ENCODE measurements at regions not wholly inside any gene's neighbourhood (a gene's known extent, or its start where the extent isn't known, plus 50 kb on each side); places are given as distances from the start of the nearest gene placed in this dataset.

- intact Hi-C loops (cut with DNase I) = no loop called here
- ATAC-seq (no peak), DNase-seq (no peak)
- Histone ChIP-seq H3K4me1 (ENCODE audit: control insufficient read depth, insufficient read depth, low read length) (no peaks in the 10 kb centered on the region), H3K27me3 (ENCODE audit: control insufficient read depth, insufficient read depth) (no peaks in the 10 kb centered on the region), H3K9me3 (ENCODE audit: control insufficient read depth, low read length) (no peaks in the 10 kb centered on the region), H3K27ac (ENCODE audit: low read length) (no peak overlapping the region), H3K4me3 (ENCODE audit: low read length) (no peak overlapping the region)
- WGBS = 74% methylated on average over 1 of the region's 1 CpG
Observed at GRCh38 chr6:105562027-105562426, 159.1 kb upstream of the PREP start.

GRCh38 chr6:105561486-105561885 is 158.6 kb upstream of the PREP start:
- no peak for ATAC-seq
- no peak for DNase-seq
- H3K4me3 ChIP-seq (ENCODE audit: low read length) = no peak overlapping the region
- H3K4me1 ChIP-seq (ENCODE audit: control insufficient read depth, insufficient read depth, low read length) = no peaks in the 10 kb centered on the region
- no peak overlapping the region for H3K27ac ChIP-seq (ENCODE audit: low read length)
- no peaks in the 10 kb centered on the region for H3K27me3 ChIP-seq (ENCODE audit: control insufficient read depth, insufficient read depth)
- intact Hi-C loops (cut with DNase I) = no loop called here
- H3K9me3 ChIP-seq (ENCODE audit: control insufficient read depth, low read length) = no peaks in the 10 kb centered on the region

- Histone ChIP-seq H3K27me3 (ENCODE audit: control insufficient read depth, insufficient read depth) (no peaks in the 10 kb centered on the region), H3K4me3 (ENCODE audit: low read length) (no peak overlapping the region), H3K9me3 (ENCODE audit: control insufficient read depth, low read length) (no peaks in the 10 kb centered on the region), H3K27ac (ENCODE audit: low read length) (no peak overlapping the region), H3K4me1 (ENCODE audit: control insufficient read depth, insufficient read depth, low read length) (no peaks in the 10 kb centered on the region)
- WGBS = 89% methylated on average over 2 of the region's 2 CpGs
- intact Hi-C loops (cut with DNase I) = no loop called here
- ATAC-seq (no peak), DNase-seq (no peak)
Observed at GRCh38 chr6:105560611-105561066, 157.8 kb upstream of the PREP start.

- no peak for ATAC-seq
- WGBS = 88% methylated on average over 4 of the region's 4 CpGs
Observed at GRCh38 chr6:105557291-105557690, 154.4 kb upstream of the PREP start.

GRCh38 chr6:105553171-105553570 is 150.3 kb upstream of the PREP start:
- no peak overlapping the region for H3K4me3 ChIP-seq (ENCODE audit: low read length)
- DNase-seq (no peak), ATAC-seq (peak in 1 of 2 donors; percentile 47)
- no peaks in the 10 kb centered on the region for H3K9me3 ChIP-seq (ENCODE audit: control insufficient read depth, low read length)
- 86% methylated on average over 6 of the region's 6 CpGs for WGBS
- intact Hi-C loops (cut with DNase I) = no loop called here
- no peak overlapping the region for H3K27ac ChIP-seq (ENCODE audit: low read length)
- no peaks in the 10 kb centered on the region for H3K27me3 ChIP-seq (ENCODE audit: control insufficient read depth, insufficient read depth)
- no peaks in the 10 kb centered on the region for H3K4me1 ChIP-seq (ENCODE audit: control insufficient read depth, insufficient read depth, low read length)

More at GRCh38 chr6:105557291-105557690, 154.4 kb upstream of the PREP start:
- Histone ChIP-seq H3K4me3 (ENCODE audit: low read length) (no peak overlapping the region), H3K27me3 (ENCODE audit: control insufficient read depth, insufficient read depth) (no peaks in the 10 kb centered on the region), H3K4me1 (ENCODE audit: control insufficient read depth, insufficient read depth, low read length) (no peaks in the 10 kb centered on the region), H3K27ac (ENCODE audit: low read length) (no peak overlapping the region), H3K9me3 (ENCODE audit: control insufficient read depth, low read length) (no peaks in the 10 kb centered on the region)
- DNase-seq = no peak
- intact Hi-C loops (cut with DNase I) = no loop called here

- H3K9me3 ChIP-seq (ENCODE audit: control insufficient read depth, low read length) = no peaks in the 10 kb centered on the region
- H3K27me3 ChIP-seq (ENCODE audit: control insufficient read depth, insufficient read depth) = no peaks in the 10 kb centered on the region
- no peaks in the 10 kb centered on the region for H3K4me1 ChIP-seq (ENCODE audit: control insufficient read depth, insufficient read depth, low read length)
- H3K4me3 ChIP-seq (ENCODE audit: low read length) = no peak overlapping the region
- no peak for DNase-seq
- H3K27ac ChIP-seq (ENCODE audit: low read length) = no peak overlapping the region
- WGBS = 77% methylated on average over 5 of the region's 5 CpGs
- ATAC-seq = no peak
- intact Hi-C loops (cut with DNase I) = no loop called here
Observed at GRCh38 chr6:105550955-105551620, 148.2 kb upstream of the PREP start.

GRCh38 chr6:105546754-105547153 is 143.9 kb upstream of the PREP start:
- no peaks in the 10 kb centered on the region for H3K9me3 ChIP-seq (ENCODE audit: control insufficient read depth, low read length)
- intact Hi-C loops (cut with DNase I) = no loop called here
- 79% methylated on average over 2 of the region's 2 CpGs for WGBS
- H3K4me1 ChIP-seq (ENCODE audit: control insufficient read depth, insufficient read depth, low read length) = no peaks in the 10 kb centered on the region
- H3K27me3 ChIP-seq (ENCODE audit: control insufficient read depth, insufficient read depth) = no peaks in the 10 kb centered on the region
- H3K4me3 ChIP-seq (ENCODE audit: low read length) = no peak overlapping the region
- ATAC-seq (no peak), DNase-seq (no peak)
- no peak overlapping the region for H3K27ac ChIP-seq (ENCODE audit: low read length)

GRCh38 chr6:105545947-105546731 is 143.3 kb upstream of the PREP start:
- WGBS = 79% methylated on average over 11 of the region's 11 CpGs
- no peaks in the 10 kb centered on the region for H3K9me3 ChIP-seq (ENCODE audit: control insufficient read depth, low read length)
- no peak for DNase-seq
- no peak overlapping the region for H3K27ac ChIP-seq (ENCODE audit: low read length)
- no peak for ATAC-seq
- H3K4me3 ChIP-seq (ENCODE audit: low read length) = no peak overlapping the region
- H3K27me3 ChIP-seq (ENCODE audit: control insufficient read depth, insufficient read depth) = no peaks in the 10 kb centered on the region
- no peaks in the 10 kb centered on the region for H3K4me1 ChIP-seq (ENCODE audit: control insufficient read depth, insufficient read depth, low read length)
- intact Hi-C loops (cut with DNase I) = no loop called here

- ATAC-seq (no peak), DNase-seq (no peak)
- intact Hi-C loops (cut with DNase I) = no loop called here
- Histone ChIP-seq H3K27ac (ENCODE audit: low read length) (no peak overlapping the region), H3K4me3 (ENCODE audit: low read length) (no peak overlapping the region), H3K4me1 (ENCODE audit: control insufficient read depth, insufficient read depth, low read length) (no peaks in the 10 kb centered on the region), H3K9me3 (ENCODE audit: control insufficient read depth, low read length) (no peaks in the 10 kb centered on the region), H3K27me3 (ENCODE audit: control insufficient read depth, insufficient read depth) (no peaks in the 10 kb centered on the region)
- WGBS = 90% methylated on average over 4 of the region's 4 CpGs
Observed at GRCh38 chr6:105545228-105545920, 142.5 kb upstream of the PREP start.

GRCh38 chr6:105539911-105540310 is 137.0 kb upstream of the PREP start:
- 95% methylated on average over 5 of the region's 5 CpGs for WGBS
- Histone ChIP-seq H3K27me3 (ENCODE audit: control insufficient read depth, insufficient read depth) (no peaks in the 10 kb centered on the region), H3K4me3 (ENCODE audit: low read length) (no peak overlapping the region), H3K4me1 (ENCODE audit: control insufficient read depth, insufficient read depth, low read length) (no peaks in the 10 kb centered on the region), H3K9me3 (ENCODE audit: control insufficient read depth, low read length) (no peaks in the 10 kb centered on the region), H3K27ac (ENCODE audit: low read length) (no peak overlapping the region)
- intact Hi-C loops (cut with DNase I) = no loop called here
- DNase-seq (no peak), ATAC-seq (no peak)

- no peaks in the 10 kb centered on the region for H3K4me1 ChIP-seq (ENCODE audit: control insufficient read depth, insufficient read depth, low read length)
- no peaks in the 10 kb centered on the region for H3K27me3 ChIP-seq (ENCODE audit: control insufficient read depth, insufficient read depth)
- H3K27ac ChIP-seq (ENCODE audit: low read length) = no peak overlapping the region
- no peaks in the 10 kb centered on the region for H3K9me3 ChIP-seq (ENCODE audit: control insufficient read depth, low read length)
- DNase-seq = no peak
- H3K4me3 ChIP-seq (ENCODE audit: low read length) = no peak overlapping the region
- no peak for ATAC-seq
- WGBS = 90% methylated on average over 2 of the region's 2 CpGs
- intact Hi-C loops (cut with DNase I) = no loop called here
Observed at GRCh38 chr6:105537981-105538578, 135.2 kb upstream of the PREP start.

All from right cardiac atrium (tissue), 5 donors.